NCI-H748 (cell line): ENCODE measurements at regions not wholly inside any gene's neighbourhood (a gene's known extent, or its start where the extent isn't known, plus 50 kb on each side); places are given as distances from the start of the nearest gene placed in this dataset.
"Not testable (repeated sequence)": the region's sequence is repeated elsewhere in the genome, so short reads cannot be mapped to it uniquely, and the experiment has no call there.

Experiments
- DNase-seq: peaks from one replicate; lab custom pipeline; 2025; ENCODE audit not compliant: unreplicated experiment; lab: John Stamatoyannopoulos, UW

- no peak for DNase-seq
Measured at GRCh38 chr7:153921408-153921807, 130.8 kb upstream of the DPP6 start.

GRCh38 chr7:153930696-153931095, 121.5 kb upstream of the DPP6 start:
- DNase-seq: no peak

GRCh38 chr7:153934048-153934447, 118.2 kb upstream of the DPP6 start:
- DNase-seq: no peak

- DNase-seq: no peak
Measured at GRCh38 chr7:153934629-153935028, 117.6 kb upstream of the DPP6 start.

- no peak for DNase-seq
Measured at GRCh38 chr7:153935095-153935494, 117.1 kb upstream of the DPP6 start.

- no peak for DNase-seq
Measured at GRCh38 chr7:153938451-153938850, 113.7 kb upstream of the DPP6 start.

- no peak for DNase-seq
Measured at GRCh38 chr7:153939177-153939576, 113.0 kb upstream of the DPP6 start.

GRCh38 chr7:153939654-153940053, 112.5 kb upstream of the DPP6 start:
- DNase-seq: no peak

GRCh38 chr7:153941061-153941460, 111.1 kb upstream of the DPP6 start:
- DNase-seq: no peak

GRCh38 chr7:153942036-153942435, 110.2 kb upstream of the DPP6 start:
- no peak for DNase-seq

- no peak for DNase-seq
Measured at GRCh38 chr7:153943457-153943856, 108.7 kb upstream of the DPP6 start.

GRCh38 chr7:153943861-153944260, 108.3 kb upstream of the DPP6 start:
- DNase-seq: no peak

GRCh38 chr7:153948060-153948459, 104.1 kb upstream of the DPP6 start:
- no peak for DNase-seq

- no peak for DNase-seq
Measured at GRCh38 chr7:153951316-153951715, 100.9 kb upstream of the DPP6 start.

GRCh38 chr7:153954477-153954876, 97.7 kb upstream of the DPP6 start:
- DNase-seq: no peak

GRCh38 chr7:153957677-153958076, 94.5 kb upstream of the DPP6 start:
- DNase-seq: not testable (repeated sequence)

GRCh38 chr7:153958381-153958780, 93.8 kb upstream of the DPP6 start:
- DNase-seq: not testable (repeated sequence)

- DNase-seq: not testable (repeated sequence)
Measured at GRCh38 chr7:153958789-153959188, 93.4 kb upstream of the DPP6 start.

- DNase-seq: not testable (repeated sequence)
Measured at GRCh38 chr7:153964481-153965112, 87.6 kb upstream of the DPP6 start.

- DNase-seq: not testable (repeated sequence)
Measured at GRCh38 chr7:153969016-153969415, 83.2 kb upstream of the DPP6 start.

- not testable (repeated sequence) for DNase-seq
Measured at GRCh38 chr7:153974603-153975002, 77.6 kb upstream of the DPP6 start.

- DNase-seq: not testable (repeated sequence)
Measured at GRCh38 chr7:153976745-153977144, 75.5 kb upstream of the DPP6 start.

- DNase-seq: not testable (repeated sequence)
Measured at GRCh38 chr7:153983186-153983585, 69.0 kb upstream of the DPP6 start.
